ENCODE measurements at regions not wholly inside any gene's neighbourhood (a gene's known extent, or its start where the extent isn't known, plus 50 kb on each side); places are given as distances from the start of the nearest gene placed in this dataset.

GRCh38 chr17:72580321-72581127 lies 459.7 kb downstream of the SOX9 start:
- no peak overlapping the region for H3K27ac Mint-ChIP-seq
- ChIA-PET POLR2A (interaction anchor here (1.0 kb wide), 1 partner anchor 11 kb away, joined by 4 read pairs; no protein-coding TSS in a partner anchor), CTCF (interaction anchor here (0.6 to 2.4 kb wide), 5 partner anchors 20 to 146 kb away, joined by 3 to 11 read pairs (median 3); no protein-coding TSS in a partner anchor)
- TF ChIP-seq GABPB1 (CRISPR knock-in tag; IDR thresholded peaks at IDR 0.05): peak; percentile 67; the same call in 1 of the 2 replicates
- TF ChIP-seq ZNF121 (CRISPR knock-in tag; IDR thresholded peaks at IDR 0.05): no peak
- TF ChIP-seq ZNF512 (CRISPR knock-in tag; IDR thresholded peaks at IDR 0.05; ENCODE audit: borderline replicate concordance): no peak
- TF ChIP-seq IRF1 (CRISPR knock-in tag; IDR thresholded peaks at IDR 0.05): no peak
- no peak for ATAC-seq
- no peaks in the 10 kb centered on the region; the same call in 1 of the 2 replicates for H3K27me3 Mint-ChIP-seq (ENCODE audit: low read depth)
- H3K4me3 Mint-ChIP-seq: no peak overlapping the region
- H3K4me1 Mint-ChIP-seq: peaks cover 17% of the 10 kb centered on the region
- DNase-seq (ENCODE audit: low spot score): no peak
- H3K36me3 Mint-ChIP-seq: no peaks in the 10 kb centered on the region
- 0 out of 2 replicates have a peak, but pooled peaks cover 4% of the 10 kb centered on the region for H3K9me3 Mint-ChIP-seq

- peaks cover 37% of the 10 kb centered on the region for H3K4me1 Mint-ChIP-seq
- no peak for DNase-seq (ENCODE audit: low spot score)
- no peak for ATAC-seq
- peaks cover 42% of the 10 kb centered on the region for H3K27me3 Mint-ChIP-seq (ENCODE audit: low read depth)
- H3K27ac Mint-ChIP-seq: no peak overlapping the region
- ChIA-PET POLR2A (no interaction called here), CTCF (interaction anchor here (0.9 to 2.0 kb wide), 2 partner anchors 30 kb away, joined by 3 to 11 read pairs; no protein-coding TSS in a partner anchor)
- H3K4me3 Mint-ChIP-seq: no peak overlapping the region
- 0 out of 2 replicates have a peak, but pooled peaks cover 4% of the 10 kb centered on the region for H3K9me3 Mint-ChIP-seq
- no peaks in the 10 kb centered on the region for H3K36me3 Mint-ChIP-seq
- TF ChIP-seq TEAD4 (CRISPR knock-in tag; IDR thresholded peaks at IDR 0.05): no peak
- TF ChIP-seq ZNF232 (CRISPR knock-in tag; IDR thresholded peaks at IDR 0.05): no peak
- no peak for TF ChIP-seq GRHL2 (CRISPR knock-in tag; IDR thresholded peaks at IDR 0.05; ENCODE audit: insufficient replicate concordance, severe bottlenecking)
Observed at GRCh38 chr17:72587156-72587555, 466.3 kb downstream of the SOX9 start.

- Mint-ChIP-seq H3K36me3 (no peaks in the 10 kb centered on the region), H3K4me3 (no peak overlapping the region), H3K4me1 (peaks cover 37% of the 10 kb centered on the region), H3K27me3 (ENCODE audit: low read depth) (peaks cover 47% of the 10 kb centered on the region), H3K27ac (no peak overlapping the region), H3K9me3 (no peaks in the 10 kb centered on the region)
- ChIA-PET POLR2A (no interaction called here), CTCF (interaction anchor here (0.9 to 1.7 kb wide), 5 partner anchors 15 to 31 kb away, joined by 3 to 7 read pairs (median 3); no protein-coding TSS in a partner anchor)
- DNase-seq (ENCODE audit: low spot score) (no peak), ATAC-seq (no peak)
- TF ChIP-seq, protein P1, sequence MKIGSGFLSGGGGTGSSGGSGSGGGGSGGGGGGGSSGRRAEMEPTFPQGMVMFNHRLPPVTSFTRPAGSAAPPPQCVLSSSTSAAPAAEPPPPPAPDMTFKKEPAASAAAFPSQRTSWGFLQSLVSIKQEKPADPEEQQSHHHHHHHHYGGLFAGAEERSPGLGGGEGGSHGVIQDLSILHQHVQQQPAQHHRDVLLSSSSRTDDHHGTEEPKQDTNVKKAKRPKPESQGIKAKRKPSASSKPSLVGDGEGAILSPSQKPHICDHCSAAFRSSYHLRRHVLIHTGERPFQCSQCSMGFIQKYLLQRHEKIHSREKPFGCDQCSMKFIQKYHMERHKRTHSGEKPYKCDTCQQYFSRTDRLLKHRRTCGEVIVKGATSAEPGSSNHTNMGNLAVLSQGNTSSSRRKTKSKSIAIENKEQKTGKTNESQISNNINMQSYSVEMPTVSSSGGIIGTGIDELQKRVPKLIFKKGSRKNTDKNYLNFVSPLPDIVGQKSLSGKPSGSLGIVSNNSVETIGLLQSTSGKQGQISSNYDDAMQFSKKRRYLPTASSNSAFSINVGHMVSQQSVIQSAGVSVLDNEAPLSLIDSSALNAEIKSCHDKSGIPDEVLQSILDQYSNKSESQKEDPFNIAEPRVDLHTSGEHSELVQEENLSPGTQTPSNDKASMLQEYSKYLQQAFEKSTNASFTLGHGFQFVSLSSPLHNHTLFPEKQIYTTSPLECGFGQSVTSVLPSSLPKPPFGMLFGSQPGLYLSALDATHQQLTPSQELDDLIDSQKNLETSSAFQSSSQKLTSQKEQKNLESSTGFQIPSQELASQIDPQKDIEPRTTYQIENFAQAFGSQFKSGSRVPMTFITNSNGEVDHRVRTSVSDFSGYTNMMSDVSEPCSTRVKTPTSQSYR (CRISPR knock-in tag; IDR thresholded peaks at IDR 0.05): no peak
- TF ChIP-seq, protein P2, sequence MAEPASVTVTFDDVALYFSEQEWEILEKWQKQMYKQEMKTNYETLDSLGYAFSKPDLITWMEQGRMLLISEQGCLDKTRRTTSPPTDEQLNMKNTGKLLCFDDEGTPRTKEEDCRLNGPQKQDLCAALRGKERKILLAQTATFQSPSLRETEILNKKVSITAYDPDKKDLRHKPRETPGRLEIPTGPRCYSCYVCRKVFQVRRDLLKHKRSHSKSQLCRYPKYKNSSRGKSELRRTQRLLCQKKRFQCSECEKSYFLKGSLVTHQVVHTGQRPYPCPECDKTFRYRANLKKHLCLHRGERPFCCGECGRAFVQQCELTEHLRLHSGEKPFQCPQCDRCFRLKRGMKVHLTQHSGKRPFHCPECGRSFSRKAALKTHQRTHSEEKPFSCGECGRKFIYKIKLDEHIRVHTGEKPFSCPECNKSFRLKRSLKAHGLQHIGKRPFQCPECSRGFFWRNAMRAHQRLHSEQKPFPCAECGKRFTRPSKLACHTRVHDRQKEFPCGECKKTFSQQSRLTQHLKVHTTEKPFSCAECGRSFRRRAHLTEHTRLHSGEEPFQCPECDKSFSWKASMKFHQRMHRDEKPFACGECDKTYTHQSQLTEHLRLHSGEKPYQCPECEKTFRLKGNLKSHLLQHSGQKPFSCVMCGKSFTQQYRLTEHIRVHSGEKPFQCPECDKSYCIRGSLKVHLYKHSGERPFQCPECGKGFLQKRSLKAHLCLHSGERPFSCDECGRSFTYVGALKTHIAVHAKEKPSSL (CRISPR knock-in tag; conservative IDR thresholded peaks at IDR 0.05): no peak
- TF ChIP-seq OVOL2 (CRISPR knock-in tag; IDR thresholded peaks at IDR 0.05; ENCODE audit: borderline replicate concordance) (no peak), TP53 (CRISPR knock-in tag; IDR thresholded peaks at IDR 0.05) (no peak), ZNF263 (CRISPR knock-in tag; IDR thresholded peaks at IDR 0.05; ENCODE audit: low read depth) (no peak), SOX15 (CRISPR knock-in tag; IDR thresholded peaks at IDR 0.05) (no peak), ZNF671 (CRISPR knock-in tag; IDR thresholded peaks at IDR 0.05) (no peak), HMGA2 (CRISPR knock-in tag; IDR thresholded peaks at IDR 0.05) (no peak), ZBTB21 (CRISPR knock-in tag; IDR thresholded peaks at IDR 0.05; ENCODE audit: borderline replicate concordance) (no peak), ZNF317 (CRISPR knock-in tag; IDR thresholded peaks at IDR 0.05; ENCODE audit: borderline replicate concordance, low read depth) (no peak), CREB1 (CRISPR knock-in tag; IDR thresholded peaks at IDR 0.05) (no peak)
- TF ChIP-seq, protein P3, sequence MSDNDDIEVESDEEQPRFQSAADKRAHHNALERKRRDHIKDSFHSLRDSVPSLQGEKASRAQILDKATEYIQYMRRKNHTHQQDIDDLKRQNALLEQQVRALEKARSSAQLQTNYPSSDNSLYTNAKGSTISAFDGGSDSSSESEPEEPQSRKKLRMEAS (CRISPR knock-in tag; IDR thresholded peaks at IDR 0.05): no peak
- TF ChIP-seq, protein P4, sequence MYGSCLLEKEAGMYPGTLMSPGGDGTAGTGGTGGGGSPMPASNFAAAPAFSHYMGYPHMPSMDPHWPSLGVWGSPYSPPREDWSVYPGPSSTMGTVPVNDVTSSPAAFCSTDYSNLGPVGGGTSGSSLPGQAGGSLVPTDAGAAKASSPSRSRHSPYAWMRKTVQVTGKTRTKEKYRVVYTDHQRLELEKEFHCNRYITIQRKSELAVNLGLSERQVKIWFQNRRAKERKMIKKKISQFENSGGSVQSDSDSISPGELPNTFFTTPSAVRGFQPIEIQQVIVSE (CRISPR knock-in tag; IDR thresholded peaks at IDR 0.05; ENCODE audit: borderline replicate concordance): no peak
- TF ChIP-seq, protein P5, sequence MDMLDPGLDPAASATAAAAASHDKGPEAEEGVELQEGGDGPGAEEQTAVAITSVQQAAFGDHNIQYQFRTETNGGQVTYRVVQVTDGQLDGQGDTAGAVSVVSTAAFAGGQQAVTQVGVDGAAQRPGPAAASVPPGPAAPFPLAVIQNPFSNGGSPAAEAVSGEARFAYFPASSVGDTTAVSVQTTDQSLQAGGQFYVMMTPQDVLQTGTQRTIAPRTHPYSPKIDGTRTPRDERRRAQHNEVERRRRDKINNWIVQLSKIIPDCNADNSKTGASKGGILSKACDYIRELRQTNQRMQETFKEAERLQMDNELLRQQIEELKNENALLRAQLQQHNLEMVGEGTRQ (CRISPR knock-in tag; IDR thresholded peaks at IDR 0.05): no peak
Observed at GRCh38 chr17:72587773-72588511, 467.1 kb downstream of the SOX9 start.

All from WTC11 (cell line).